ENCODE measurements at regions not wholly inside any gene's neighbourhood (a gene's known extent, or its start where the extent isn't known, plus 50 kb on each side); places are given as distances from the start of the nearest gene placed in this dataset.

- no peak for TF ChIP-seq CTCF (conservative IDR thresholded peaks at IDR 0.05; ENCODE audit: low read depth, low read length)
- no peak for TF ChIP-seq EZH2 (IDR thresholded peaks at IDR 0.05; ENCODE audit: low read length, unreplicated experiment)
These were observed 77.8 kb upstream of the MGMT start for GRCh38 chr10:129389194-129389593.

All from PC-3 (cell line).